Cerebellar cortex (tissue), 1 donor: ENCODE measurements at regions not wholly inside any gene's neighbourhood (a gene's known extent, or its start where the extent isn't known, plus 50 kb on each side); places are given as distances from the start of the nearest gene placed in this dataset.
A peak's percentile ranks its signal among the peaks of the same experiment; 100 is the strongest.

Experiments
- DNase-seq: peaks from one replicate; pipeline ENCODE4 v3.0.0-alpha.2; 2015; ENCODE audit warnings: low spot score

- no peak for DNase-seq
Observed at GRCh38 chr11:116182356-116182966, 590.3 kb downstream of the BUD13 start.

DNA sequence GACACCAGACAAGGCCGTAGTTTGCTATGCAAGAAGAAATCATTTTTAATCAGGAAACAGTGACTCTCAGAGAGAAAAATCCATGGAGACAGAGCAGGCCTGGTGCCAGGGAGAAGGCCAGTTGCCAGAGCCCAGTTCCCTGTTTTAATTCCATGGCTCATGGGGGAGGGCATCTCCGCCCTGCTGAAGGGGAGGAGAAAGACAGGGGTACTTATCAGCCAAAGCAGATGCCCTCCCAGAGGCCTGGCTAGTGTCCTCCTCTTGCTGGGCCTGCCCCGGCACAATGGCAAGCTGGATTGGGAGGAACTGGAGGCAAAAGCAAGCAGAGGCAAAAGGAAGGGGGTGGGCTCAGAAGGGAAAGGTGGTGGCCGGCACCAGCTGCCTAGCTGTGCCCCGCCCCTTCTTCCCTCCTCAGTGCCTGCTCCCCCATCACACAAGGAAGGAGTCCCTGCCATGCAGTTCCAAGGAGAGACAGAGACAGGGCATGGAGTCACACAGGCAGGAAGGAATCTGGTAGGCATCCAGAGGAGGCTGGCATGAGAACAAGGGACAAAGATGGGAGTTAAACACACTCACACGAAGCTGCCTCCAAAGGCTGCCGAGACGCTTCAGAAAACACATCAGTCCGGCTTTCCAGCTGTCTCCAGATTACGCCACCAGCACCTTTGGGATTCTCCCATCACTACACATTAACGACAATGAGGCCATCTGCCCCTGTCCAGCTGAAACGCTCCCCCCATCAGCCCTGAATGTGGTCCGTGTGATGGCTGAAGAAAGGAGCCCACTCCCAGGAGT is 591.8 kb downstream of the BUD13 start:
- DNase-seq = peak; percentile 70

DNA sequence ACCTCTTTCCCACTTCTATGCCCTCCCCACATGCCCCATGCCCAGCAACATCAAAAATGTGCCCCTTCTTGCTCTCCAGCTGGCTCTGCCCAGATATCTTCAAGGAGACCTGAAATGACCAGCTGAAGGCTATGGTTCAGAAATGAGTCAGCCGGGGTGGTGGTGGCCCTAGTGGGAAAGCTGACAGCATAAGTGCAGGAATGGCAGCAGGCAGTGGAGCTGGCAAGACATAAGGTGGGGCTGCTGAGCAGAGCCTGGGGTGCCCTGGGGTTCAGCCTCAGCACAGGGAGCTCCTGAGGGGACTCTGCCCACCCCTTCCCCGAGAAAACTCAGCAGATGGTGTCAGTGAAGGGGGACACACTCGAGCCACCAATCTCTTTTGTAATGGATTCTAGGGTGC is 593.4 kb downstream of the BUD13 start:
- no peak for DNase-seq

DNA sequence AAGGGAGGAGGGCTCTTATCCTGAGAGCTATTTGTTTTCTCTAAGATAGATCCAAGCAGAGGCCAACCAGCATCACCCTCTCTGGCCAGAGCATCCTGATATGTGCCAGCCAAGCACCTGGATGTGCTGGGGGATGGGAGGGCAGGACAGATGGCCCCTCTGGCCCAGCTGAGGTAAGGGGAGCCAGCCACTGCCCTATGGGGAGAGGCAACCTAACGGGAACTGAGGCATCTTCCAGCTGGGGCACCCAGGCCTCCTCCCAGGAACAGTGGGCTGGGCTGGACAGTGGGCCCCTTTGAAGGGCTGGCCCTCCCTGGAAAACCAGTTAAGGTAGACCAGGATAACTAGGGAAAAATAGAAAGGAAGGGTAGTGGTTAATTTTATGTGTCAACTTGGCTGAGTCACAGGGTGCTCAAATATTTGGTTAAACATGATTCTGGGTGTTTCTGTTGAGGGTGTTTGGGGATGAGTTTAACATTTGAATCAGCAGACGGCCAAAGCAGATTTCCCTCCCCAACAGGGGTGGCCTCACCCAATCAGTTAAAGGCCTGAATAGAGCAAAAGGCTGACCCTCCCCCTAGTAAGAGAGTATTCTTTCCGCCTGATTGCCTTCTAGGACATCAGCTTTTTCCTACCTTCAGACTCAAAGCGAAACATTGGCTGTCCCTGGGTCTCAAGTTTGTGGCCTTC is 595.1 kb downstream of the BUD13 start:
- DNase-seq = no peak

- no peak for DNase-seq
Observed at GRCh38 chr11:116176484-116177005, 596.2 kb downstream of the BUD13 start.

DNA sequence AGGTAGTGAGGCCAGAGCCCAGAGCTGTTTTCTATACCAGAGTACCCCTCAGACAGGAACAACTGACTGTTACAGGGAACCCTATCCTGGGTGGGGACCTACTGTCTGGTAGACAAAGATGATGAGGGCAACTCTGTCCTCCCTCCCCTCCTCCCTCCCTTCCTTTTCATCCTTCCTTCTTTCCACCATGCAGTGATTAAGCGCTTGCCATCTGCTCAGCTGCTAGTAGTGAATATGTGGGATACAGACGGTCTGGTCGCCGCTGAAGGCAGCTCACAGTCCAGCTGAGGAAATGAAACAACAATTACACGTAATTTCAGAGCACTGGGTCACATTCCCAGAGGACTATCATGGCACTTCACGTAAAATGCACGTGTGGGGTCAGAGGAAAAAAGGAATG is 597.1 kb downstream of the BUD13 start:
- DNase-seq = peak; percentile 71

- DNase-seq = no peak
Observed at GRCh38 chr11:116173941-116174911, 598.6 kb downstream of the BUD13 start.

GRCh38 chr11:116173506-116173905 is 599.3 kb downstream of the BUD13 start:
- no peak for DNase-seq

GRCh38 chr11:116172851-116173250 is 599.9 kb downstream of the BUD13 start:
- no peak for DNase-seq

- no peak for DNase-seq
Observed at GRCh38 chr11:116172156-116172555, 600.6 kb downstream of the BUD13 start.

- no peak for DNase-seq
Observed at GRCh38 chr11:116171271-116172140, 601.3 kb downstream of the BUD13 start.

- no peak for DNase-seq
Observed at GRCh38 chr11:116170526-116171120, 602.2 kb downstream of the BUD13 start.

DNA sequence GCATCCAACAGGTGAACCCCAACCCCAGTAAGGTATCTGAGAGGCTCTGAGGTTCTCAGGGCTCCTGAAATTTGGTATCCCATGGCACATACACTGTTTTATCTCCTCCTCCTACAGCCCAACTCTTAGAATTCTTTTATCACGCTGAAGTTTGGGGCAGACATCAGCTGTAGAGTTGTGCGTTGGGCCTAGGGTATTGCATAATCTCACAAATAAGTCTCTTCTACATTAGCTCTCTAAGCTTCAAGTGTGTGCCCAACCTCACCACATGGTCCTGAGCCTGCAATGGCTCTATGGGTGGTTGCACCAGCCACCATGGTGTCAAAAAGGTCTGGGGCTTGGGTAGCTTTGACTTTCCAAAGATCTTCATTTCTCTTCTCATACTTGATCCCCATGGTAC is 603.0 kb downstream of the BUD13 start:
- DNase-seq = no peak

GRCh38 chr11:116168459-116168787 is 604.4 kb downstream of the BUD13 start:
- no peak for DNase-seq

GRCh38 chr11:116167706-116168458 is 604.9 kb downstream of the BUD13 start:
- DNase-seq = peak; percentile 81

- DNase-seq = no peak
Observed at GRCh38 chr11:116166573-116167465, 606.0 kb downstream of the BUD13 start.

GRCh38 chr11:116164843-116165242 is 607.9 kb downstream of the BUD13 start:
- no peak for DNase-seq

- no peak for DNase-seq
Observed at GRCh38 chr11:116162886-116163230, 609.9 kb downstream of the BUD13 start.
